ENCODE measurements at regions not wholly inside any gene's neighbourhood (a gene's known extent, or its start where the extent isn't known, plus 50 kb on each side); places are given as distances from the start of the nearest gene placed in this dataset.

DNA sequence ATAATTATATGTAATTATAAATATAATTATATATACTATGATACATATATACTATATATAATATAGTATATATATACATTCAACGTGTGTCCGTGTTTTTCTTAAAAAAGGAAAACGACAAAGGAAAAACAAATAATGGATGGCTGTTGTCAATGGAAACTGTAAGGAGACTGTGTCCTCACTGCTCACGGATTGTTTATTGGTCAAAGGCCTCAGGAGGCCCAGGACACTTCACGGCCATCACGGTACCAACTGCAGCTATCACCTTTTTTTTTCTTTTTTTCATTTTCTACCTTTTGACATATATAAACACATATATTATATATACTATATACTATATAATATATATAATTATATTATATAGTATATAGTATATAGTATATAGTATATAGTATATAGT is 113.4 kb downstream of the SPTSSA start:
- no peak for DNase-seq (ENCODE audit: low spot score)

DNA sequence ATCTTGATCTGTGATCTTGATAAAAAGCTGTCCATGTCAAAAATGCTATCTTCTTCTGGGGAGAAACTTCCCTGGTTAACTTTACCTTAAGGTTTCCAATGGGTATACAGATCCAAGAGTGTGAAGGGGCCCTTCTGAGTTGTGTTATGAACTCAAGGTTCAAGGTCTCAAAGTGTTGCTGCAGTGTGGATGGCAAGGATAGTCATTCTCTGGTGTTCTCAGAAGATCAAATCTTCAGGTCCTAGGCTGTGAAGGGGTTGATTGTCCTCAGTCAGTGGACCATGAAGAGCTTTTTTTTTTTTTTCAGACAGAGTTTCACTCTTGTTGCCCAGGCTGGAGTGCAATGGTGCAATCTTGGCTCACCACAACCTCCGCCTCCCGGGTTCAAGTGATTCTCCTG is 114.4 kb downstream of the SPTSSA start:
- no peak for DNase-seq (ENCODE audit: low spot score)

GRCh38 chr14:34345718-34346465 is 116.1 kb downstream of the SPTSSA start:
- no peak for DNase-seq (ENCODE audit: low spot score)

GRCh38 chr14:34344318-34344717 is 117.7 kb downstream of the SPTSSA start:
- DNase-seq (ENCODE audit: low spot score), result no peak

GRCh38 chr14:34340025-34340625 is 121.9 kb downstream of the SPTSSA start:
- no peak for DNase-seq (ENCODE audit: low spot score)

DNA sequence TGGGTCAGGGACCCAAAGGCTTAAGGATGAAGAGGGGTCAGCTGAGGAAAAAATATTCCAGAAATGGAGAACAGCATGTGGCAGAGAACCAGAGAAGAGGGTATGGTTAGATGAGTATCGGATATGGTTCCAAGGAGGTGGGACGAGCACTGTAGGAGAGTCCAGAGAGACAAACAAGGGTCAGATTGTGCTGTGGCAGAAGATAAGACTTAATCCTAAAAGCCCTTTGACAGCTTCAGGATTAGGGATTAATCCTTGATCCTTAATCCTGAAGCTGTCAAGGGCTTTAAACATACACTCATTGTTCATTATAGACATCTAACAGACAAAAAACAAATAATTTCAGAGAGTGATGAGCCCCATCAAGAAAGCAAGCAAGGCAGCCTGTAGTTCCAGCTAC is 124.0 kb downstream of the SPTSSA start:
- no peak for DNase-seq (ENCODE audit: low spot score)

DNA sequence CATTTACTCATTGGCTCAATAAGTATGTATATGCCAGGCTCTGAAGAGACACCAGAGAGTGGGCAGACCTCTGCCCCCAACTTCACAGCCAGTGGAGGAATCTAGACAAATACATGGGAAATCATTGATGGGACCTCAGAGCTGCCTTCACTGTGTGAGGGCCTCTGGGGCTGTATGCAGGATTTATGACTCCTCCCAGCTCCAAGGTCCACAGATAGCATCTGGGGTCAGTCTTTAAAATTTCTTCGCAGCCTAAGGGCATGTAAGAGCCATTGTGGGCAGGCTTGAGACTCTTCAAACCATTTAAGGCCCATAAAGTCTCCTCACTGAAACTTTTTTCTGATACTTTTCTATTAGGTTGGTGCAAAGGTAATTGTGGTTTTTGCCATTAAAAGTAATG is 125.5 kb downstream of the SPTSSA start:
- DNase-seq (ENCODE audit: low spot score), result no peak

DNA sequence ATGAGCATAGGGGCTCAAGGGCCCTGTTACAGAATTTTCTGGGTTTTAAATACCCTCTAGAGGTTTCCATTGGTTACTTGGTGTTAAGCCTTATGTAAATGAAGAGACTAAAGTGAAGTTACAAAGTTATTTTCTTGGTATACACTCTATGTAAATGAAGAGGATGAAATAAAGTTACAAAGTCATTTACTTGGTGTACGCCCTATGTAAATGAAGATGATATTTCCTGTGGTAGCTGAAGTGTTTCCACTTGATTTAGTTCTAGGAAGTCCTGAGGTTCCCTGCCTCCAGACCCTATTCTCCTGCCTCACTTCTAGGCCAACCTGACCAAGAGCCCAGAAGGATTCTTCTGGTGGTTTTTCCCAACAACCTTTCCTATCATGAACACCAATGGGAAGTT is 126.1 kb downstream of the SPTSSA start:
- DNase-seq (ENCODE audit: low spot score), result no peak

DNA sequence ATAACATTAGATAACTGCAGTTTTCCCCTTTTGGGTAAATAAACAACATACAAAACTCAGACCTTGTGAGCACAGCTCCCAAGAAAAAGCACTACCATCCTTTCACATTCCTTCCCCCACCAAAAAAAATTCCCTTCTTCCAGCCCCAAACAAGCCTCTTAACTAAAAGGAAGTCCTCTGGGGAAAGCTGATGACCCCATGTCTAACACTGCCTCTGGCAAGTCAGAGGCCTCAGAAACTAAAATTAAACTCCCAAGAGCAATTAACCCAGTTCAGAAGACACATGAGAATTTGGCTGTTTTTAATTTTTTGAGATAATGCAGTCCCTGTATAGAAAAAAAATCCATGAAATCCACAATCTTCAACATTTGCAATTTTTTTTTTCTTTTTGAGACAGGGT is 127.7 kb downstream of the SPTSSA start:
- no peak for DNase-seq (ENCODE audit: low spot score)

GRCh38 chr14:34331728-34332623 is 130.1 kb downstream of the SPTSSA start:
- DNase-seq (ENCODE audit: low spot score), result peak; percentile 10

- no peak for DNase-seq (ENCODE audit: low spot score)
Observed at GRCh38 chr14:34330846-34331245, 131.2 kb downstream of the SPTSSA start.

GRCh38 chr14:34329301-34329700 is 132.7 kb downstream of the SPTSSA start:
- no peak for DNase-seq (ENCODE audit: low spot score)

- no peak for DNase-seq (ENCODE audit: low spot score)
Observed at GRCh38 chr14:34328178-34328577, 133.9 kb downstream of the SPTSSA start.

GRCh38 chr14:34325493-34325892 is 136.5 kb downstream of the SPTSSA start:
- DNase-seq (ENCODE audit: low spot score), result no peak

DNA sequence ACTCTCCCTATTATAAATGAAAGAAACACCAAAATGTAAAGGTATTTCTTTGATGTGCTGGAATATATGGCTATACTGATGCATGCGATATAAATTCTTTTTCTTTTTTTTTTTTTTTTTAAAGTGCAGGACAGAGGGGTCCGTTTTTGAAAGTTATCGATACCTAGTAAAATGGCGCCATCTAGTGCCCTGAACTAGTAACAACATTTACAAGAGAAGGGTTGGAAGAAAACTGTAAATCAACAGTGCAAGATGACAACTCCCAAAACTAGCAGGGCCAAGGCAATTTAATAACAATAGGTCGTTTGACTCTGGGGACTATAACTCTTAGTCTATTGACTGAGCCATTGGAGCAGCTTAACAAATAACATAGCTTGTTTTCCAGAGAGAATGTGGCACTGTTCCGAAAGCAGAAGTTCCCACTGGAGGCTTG is 137.7 kb downstream of the SPTSSA start:
- peak; percentile 13 for DNase-seq (ENCODE audit: low spot score)

DNA sequence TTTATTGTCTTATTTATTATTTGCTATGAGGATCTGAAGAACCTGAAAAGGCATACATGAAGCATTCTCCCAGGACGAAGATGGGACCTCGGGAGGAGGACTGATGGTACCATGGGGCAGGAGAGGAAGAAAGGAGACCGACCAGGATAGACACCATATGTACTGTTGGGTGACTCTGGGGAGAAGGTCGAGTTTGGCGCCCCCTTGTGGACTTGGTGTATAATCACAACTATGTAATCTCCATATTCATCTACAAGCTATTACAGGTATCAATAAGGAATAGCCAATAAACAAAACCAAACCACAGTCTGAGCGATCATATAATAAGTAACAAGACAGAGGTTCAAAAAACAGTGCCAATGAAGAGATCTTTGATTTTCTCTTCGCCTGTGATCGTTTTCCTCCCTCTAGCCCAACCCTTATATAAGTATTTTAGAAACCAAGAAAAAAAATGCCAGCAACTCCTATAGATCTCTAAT is 139.1 kb downstream of the SPTSSA start:
- DNase-seq (ENCODE audit: low spot score), result peak; percentile 29

GRCh38 chr14:34319140-34319539 is 142.9 kb downstream of the SPTSSA start:
- DNase-seq (ENCODE audit: low spot score), result no peak

DNA sequence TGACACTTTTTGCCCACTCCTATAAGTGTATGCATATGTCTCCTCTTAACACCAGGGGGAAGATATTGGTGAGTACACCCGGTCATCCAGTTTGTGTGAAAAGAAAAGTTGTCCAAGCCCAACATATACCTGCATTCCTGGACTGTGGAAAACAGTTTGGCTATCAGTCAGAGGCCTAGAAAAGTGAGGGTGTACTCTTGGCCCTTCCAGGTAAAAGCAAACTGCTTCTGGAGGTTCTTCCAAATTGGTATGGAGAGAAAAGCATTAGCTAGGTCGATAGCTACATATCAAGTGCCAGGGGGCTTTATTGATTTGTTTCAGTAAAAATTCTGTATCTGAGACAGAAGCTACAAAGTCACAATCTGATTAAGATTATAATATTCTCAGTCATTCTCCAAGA is 144.0 kb downstream of the SPTSSA start:
- no peak for DNase-seq (ENCODE audit: low spot score)

- DNase-seq (ENCODE audit: low spot score), result no peak
Observed at GRCh38 chr14:34310724-34311123, 151.3 kb downstream of the SPTSSA start.

DNA sequence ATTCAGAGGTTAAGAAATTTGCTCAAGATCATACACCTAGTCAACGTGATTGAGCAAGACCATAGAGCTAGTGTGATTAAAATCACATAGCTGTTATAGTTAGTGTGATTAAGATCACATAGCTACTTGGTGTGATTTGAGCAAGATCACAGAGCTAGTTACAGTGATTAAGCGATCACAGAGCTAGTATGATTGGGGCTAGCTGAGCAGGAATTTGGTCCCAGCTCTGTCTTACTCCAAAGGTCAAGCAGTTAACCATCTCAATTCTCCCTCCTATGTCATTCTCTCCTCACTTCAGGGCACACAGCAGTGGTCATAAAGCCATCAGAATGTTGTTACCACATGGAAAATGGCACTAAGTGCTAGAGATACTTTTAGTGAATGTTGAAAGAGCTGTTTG is 158.2 kb downstream of the SPTSSA start:
- DNase-seq (ENCODE audit: low spot score), result no peak

- peak; percentile 2 for DNase-seq (ENCODE audit: low spot score)
Observed at GRCh38 chr14:34302654-34303053, 159.4 kb downstream of the SPTSSA start.

- peak; percentile 68 for DNase-seq (ENCODE audit: low spot score)
Observed at GRCh38 chr14:34300882-34301734, 160.9 kb downstream of the SPTSSA start.

All from putamen (tissue), 1 donor.